ENCODE measurements at regions not wholly inside any gene's neighbourhood (a gene's known extent, or its start where the extent isn't known, plus 50 kb on each side); places are given as distances from the start of the nearest gene placed in this dataset.

DNA sequence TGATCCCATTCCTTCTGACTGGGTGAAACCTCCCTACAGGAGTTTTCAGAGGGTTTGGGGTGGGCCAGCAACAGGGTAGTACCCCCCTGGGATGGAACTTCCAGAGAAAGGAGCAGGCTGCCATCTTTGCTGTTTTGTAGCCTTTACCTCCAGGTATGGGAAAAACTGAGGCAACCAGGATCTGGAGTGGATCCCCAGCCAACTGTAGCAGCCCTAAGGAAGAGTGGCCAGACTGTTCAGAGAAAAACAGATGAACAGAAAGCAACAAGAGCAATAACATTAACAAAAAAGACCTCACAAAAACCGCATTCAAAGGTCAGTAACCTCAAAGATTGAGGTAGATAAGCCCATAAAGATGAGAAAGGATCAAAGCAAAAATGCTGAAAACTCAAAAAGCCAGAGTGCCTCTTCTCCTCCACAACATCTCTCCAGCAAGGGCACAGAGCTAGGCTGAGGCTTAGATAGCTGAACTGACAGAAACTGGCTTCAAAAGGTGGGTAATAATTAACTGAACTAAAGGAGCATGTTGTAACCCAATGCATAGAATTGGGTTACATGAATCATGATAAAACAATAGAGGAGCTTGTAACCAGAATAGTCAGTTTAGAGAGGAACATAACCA, 1288.6 kb upstream of the CNTN5 start:
- TF ChIP-seq, protein P1, sequence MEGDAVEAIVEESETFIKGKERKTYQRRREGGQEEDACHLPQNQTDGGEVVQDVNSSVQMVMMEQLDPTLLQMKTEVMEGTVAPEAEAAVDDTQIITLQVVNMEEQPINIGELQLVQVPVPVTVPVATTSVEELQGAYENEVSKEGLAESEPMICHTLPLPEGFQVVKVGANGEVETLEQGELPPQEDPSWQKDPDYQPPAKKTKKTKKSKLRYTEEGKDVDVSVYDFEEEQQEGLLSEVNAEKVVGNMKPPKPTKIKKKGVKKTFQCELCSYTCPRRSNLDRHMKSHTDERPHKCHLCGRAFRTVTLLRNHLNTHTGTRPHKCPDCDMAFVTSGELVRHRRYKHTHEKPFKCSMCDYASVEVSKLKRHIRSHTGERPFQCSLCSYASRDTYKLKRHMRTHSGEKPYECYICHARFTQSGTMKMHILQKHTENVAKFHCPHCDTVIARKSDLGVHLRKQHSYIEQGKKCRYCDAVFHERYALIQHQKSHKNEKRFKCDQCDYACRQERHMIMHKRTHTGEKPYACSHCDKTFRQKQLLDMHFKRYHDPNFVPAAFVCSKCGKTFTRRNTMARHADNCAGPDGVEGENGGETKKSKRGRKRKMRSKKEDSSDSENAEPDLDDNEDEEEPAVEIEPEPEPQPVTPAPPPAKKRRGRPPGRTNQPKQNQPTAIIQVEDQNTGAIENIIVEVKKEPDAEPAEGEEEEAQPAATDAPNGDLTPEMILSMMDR (conservative IDR thresholded peaks at IDR 0.05; ENCODE audit: low read depth, low read length) = no peak
- TF ChIP-seq EZH2 (IDR thresholded peaks at IDR 0.05; ENCODE audit: borderline replicate concordance, low read depth, low read length, poor library complexity, severe bottlenecking) = no peak

Data from A673 (cell line).